Panc1 (cell line): ENCODE measurements at regions not wholly inside any gene's neighbourhood (a gene's known extent, or its start where the extent isn't known, plus 50 kb on each side); places are given as distances from the start of the nearest gene placed in this dataset.
A peak's percentile ranks its signal among the peaks of the same experiment; 100 is the strongest.

Experiments used
- ATAC-seq: fragments of 200-7000 bp; cut with Tn5 transposase; 2 replicates; pipeline ENCODE4 v1.9.1; 2020; ENCODE audit warnings: mild to moderate bottlenecking, moderate library complexity
- BruUV-seq: library from RNA; stranded (reverse); fragments of 400-500 nt; replicated peaks from 2 replicates; lab custom pipeline; 2021; lab: Mats Ljungman, UMichigan
- CTCF ChIA-PET: fragments of 300-600 bp; sonication (Branson Sonifier 250); formaldehyde crosslinking; loops from one replicate; lab custom pipeline; 2022; ENCODE audit warnings: antibody characterized with exemption; lab: Charles Lee
- POLR2A ChIA-PET: fragments of 300-600 bp; sonication (Branson Sonifier 250); formaldehyde crosslinking; loops from one replicate; lab custom pipeline; 2022; ENCODE audit warnings: antibody characterized with exemption; lab: Charles Lee
- DNase-seq: peaks from one replicate; pipeline ENCODE4 v3.0.0-alpha.2; 2010; ENCODE audit warnings: low read depth, low spot score
- H3K27ac ChIP-seq: 2 replicates; pipeline ENCODE4 v1.5.1; 2011; ENCODE audit warnings: mild to moderate bottlenecking, low read length, inconsistent platforms
- H3K27me3 ChIP-seq: fragments of 200-500 bp; sonication (Bioruptor generic); 2 replicates; pipeline ENCODE4 v1.6.0; 2014; ENCODE audit warnings: low read length, inconsistent platforms; ENCODE audit not compliant: control insufficient read depth, insufficient read depth
- H3K36me3 ChIP-seq: fragments of 200-500 bp; sonication (Bioruptor generic); 2 replicates; pipeline ENCODE4 v1.5.1; 2014; ENCODE audit warnings: inconsistent platforms, mild to moderate bottlenecking, low read length, moderate library complexity; ENCODE audit not compliant: control insufficient read depth, insufficient read depth
- H3K4me1 ChIP-seq: 2 replicates; pipeline ENCODE4 v1.5.1; 2011; ENCODE audit warnings: inconsistent platforms, mild to moderate bottlenecking, low read length, moderate library complexity; ENCODE audit not compliant: control insufficient read depth, insufficient read depth
- H3K4me3 ChIP-seq, 2 experiments: 2 replicates each; pipeline ENCODE4 v1.5.1; 2011 to 2012; ENCODE audit warnings: low read depth in 2 of 2, low read length in 2 of 2, mild to moderate bottlenecking in 2 of 2, inconsistent platforms in 1 of 2, moderate library complexity in 1 of 2
- H3K9me3 ChIP-seq: fragments of 200-500 bp; sonication (Bioruptor generic); 2 replicates; pipeline ENCODE4 v1.5.1; 2014; ENCODE audit warnings: low read depth, mild to moderate bottlenecking, inconsistent platforms, low read length, moderate library complexity; ENCODE audit not compliant: control insufficient read depth, insufficient read depth
- POLR2AphosphoS5 ChIP-seq: IDR thresholded peaks from 2 replicates; pipeline ENCODE4 v1.6.1; 2012; ENCODE audit warnings: mild to moderate bottlenecking, low read depth, low read length, moderate library complexity
- SIN3A ChIP-seq: IDR thresholded peaks from 2 replicates; pipeline ENCODE4 v1.6.1; 2012; ENCODE audit warnings: low read depth, mild to moderate bottlenecking, low read length, moderate library complexity, borderline replicate concordance; ENCODE audit not compliant: insufficient read depth
- TCF7L2 ChIP-seq: IDR thresholded peaks from 2 replicates; pipeline ENCODE4 v1.6.1; 2011; ENCODE audit warnings: mild to moderate bottlenecking, low read depth, low read length, inconsistent platforms
- in situ Hi-C: cut with HindIII; loops from 2 replicates; pipeline ENCODE4 v1.10.0; 2016; ENCODE audit warnings: low sequenced_read_pairs, low pct_unique_long_range_greater_than_20kb
- intact Hi-C: fragments of 100-400 bp; cut with micrococcal nuclease; formaldehyde crosslinking; loops from one replicate; pipeline ENCODE4 v1.10.0; 2022; ENCODE audit not compliant: unreplicated experiment
- TF ChIP-seq, protein P1 (sequence below), 2 experiments: IDR thresholded peaks; 2 replicates each; pipeline ENCODE4 v1.6.1; 2011 to 2012; ENCODE audit warnings: low read depth in 2 of 2, control low read depth in 1 of 2, low read length in 1 of 2, mild to moderate bottlenecking in 1 of 2, moderate library complexity in 1 of 2; ENCODE audit not compliant: insufficient read depth in 1 of 2
- TF ChIP-seq, protein P2 (sequence below): fragments of 450-650 bp; IDR thresholded peaks from 2 replicates; pipeline ENCODE4 v1.5.1; 2017; ENCODE audit warnings: mild to moderate bottlenecking

- in situ Hi-C loops: no loop called here
- intact Hi-C loops: no loop called here
- no peak for DNase-seq
- ChIA-PET POLR2A (no interaction called here), CTCF (no interaction called here)
- TF ChIP-seq POLR2AphosphoS5 (no peak), TCF7L2 (no peak), SIN3A (no peak)
- TF ChIP-seq, protein P1, sequence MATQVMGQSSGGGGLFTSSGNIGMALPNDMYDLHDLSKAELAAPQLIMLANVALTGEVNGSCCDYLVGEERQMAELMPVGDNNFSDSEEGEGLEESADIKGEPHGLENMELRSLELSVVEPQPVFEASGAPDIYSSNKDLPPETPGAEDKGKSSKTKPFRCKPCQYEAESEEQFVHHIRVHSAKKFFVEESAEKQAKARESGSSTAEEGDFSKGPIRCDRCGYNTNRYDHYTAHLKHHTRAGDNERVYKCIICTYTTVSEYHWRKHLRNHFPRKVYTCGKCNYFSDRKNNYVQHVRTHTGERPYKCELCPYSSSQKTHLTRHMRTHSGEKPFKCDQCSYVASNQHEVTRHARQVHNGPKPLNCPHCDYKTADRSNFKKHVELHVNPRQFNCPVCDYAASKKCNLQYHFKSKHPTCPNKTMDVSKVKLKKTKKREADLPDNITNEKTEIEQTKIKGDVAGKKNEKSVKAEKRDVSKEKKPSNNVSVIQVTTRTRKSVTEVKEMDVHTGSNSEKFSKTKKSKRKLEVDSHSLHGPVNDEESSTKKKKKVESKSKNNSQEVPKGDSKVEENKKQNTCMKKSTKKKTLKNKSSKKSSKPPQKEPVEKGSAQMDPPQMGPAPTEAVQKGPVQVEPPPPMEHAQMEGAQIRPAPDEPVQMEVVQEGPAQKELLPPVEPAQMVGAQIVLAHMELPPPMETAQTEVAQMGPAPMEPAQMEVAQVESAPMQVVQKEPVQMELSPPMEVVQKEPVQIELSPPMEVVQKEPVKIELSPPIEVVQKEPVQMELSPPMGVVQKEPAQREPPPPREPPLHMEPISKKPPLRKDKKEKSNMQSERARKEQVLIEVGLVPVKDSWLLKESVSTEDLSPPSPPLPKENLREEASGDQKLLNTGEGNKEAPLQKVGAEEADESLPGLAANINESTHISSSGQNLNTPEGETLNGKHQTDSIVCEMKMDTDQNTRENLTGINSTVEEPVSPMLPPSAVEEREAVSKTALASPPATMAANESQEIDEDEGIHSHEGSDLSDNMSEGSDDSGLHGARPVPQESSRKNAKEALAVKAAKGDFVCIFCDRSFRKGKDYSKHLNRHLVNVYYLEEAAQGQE (IDR thresholded peaks at IDR 0.05; ENCODE audit: insufficient read depth in 1 of 2, low read depth in 2 of 2, low read length in 1 of 2): no peak
- TF ChIP-seq, protein P2, sequence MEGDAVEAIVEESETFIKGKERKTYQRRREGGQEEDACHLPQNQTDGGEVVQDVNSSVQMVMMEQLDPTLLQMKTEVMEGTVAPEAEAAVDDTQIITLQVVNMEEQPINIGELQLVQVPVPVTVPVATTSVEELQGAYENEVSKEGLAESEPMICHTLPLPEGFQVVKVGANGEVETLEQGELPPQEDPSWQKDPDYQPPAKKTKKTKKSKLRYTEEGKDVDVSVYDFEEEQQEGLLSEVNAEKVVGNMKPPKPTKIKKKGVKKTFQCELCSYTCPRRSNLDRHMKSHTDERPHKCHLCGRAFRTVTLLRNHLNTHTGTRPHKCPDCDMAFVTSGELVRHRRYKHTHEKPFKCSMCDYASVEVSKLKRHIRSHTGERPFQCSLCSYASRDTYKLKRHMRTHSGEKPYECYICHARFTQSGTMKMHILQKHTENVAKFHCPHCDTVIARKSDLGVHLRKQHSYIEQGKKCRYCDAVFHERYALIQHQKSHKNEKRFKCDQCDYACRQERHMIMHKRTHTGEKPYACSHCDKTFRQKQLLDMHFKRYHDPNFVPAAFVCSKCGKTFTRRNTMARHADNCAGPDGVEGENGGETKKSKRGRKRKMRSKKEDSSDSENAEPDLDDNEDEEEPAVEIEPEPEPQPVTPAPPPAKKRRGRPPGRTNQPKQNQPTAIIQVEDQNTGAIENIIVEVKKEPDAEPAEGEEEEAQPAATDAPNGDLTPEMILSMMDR: no peak
- Histone ChIP-seq H3K27ac (no peak overlapping the region), H3K27me3 (no peaks in the 10 kb centered on the region), H3K9me3 (no peaks in the 10 kb centered on the region), H3K4me1 (peaks cover 20% of the 10 kb centered on the region), H3K4me3 (no peak overlapping the region), H3K36me3 (no peaks in the 10 kb centered on the region)
- BruUV-seq: no TSS peak
- ATAC-seq: no peak
These were observed 112.9 kb upstream of the CACNA1A start for GRCh38 chr19:13619203-13619632.

DNA sequence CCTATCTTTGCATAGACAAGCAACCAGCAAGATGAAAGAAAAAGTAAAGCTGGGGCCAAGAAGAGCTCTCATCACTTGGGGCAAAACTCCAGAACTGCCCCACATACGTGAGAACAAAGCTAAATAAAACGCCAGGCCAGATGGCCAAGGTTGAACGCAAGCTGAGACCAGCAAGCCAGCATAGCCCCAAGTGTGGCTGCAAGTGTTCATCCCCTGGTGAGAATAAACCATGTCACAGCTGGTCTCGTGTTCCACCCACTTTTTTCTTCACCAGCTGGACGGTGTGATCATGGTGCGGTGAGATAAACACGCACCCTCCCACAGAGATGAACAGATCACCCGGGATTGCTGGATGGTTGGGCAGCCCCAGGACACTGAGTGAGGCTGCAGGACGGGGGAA is 109.6 kb upstream of the CACNA1A start:
- no peaks in the 10 kb centered on the region for H3K9me3 ChIP-seq
- TF ChIP-seq TCF7L2: no peak
- no peak for TF ChIP-seq POLR2AphosphoS5
- no peak for TF ChIP-seq SIN3A
- TF ChIP-seq, protein P2: no peak
- TF ChIP-seq, protein P1 (IDR thresholded peaks at IDR 0.05; ENCODE audit: insufficient read depth in 1 of 2, low read depth in 2 of 2, low read length in 1 of 2): no peak
- no peaks in the 10 kb centered on the region for H3K27me3 ChIP-seq
- intact Hi-C loops (no loop called here), in situ Hi-C loops (no loop called here)
- H3K4me1 ChIP-seq: no peaks in the 10 kb centered on the region
- POLR2A ChIA-PET: interaction anchor here (0.6 kb wide), 1 partner anchor 64 kb away, joined by 5 read pairs; no protein-coding TSS in a partner anchor
- peak; percentile 69 for ATAC-seq
- H3K4me3 ChIP-seq: no peak overlapping the region
- no peak overlapping the region for H3K27ac ChIP-seq
- BruUV-seq: no TSS peak
- CTCF ChIA-PET: interaction anchor here (0.5 to 1.0 kb wide), 2 partner anchors 101 to 412 kb away, joined by 3 read pairs; no protein-coding TSS in a partner anchor
- DNase-seq: no peak
- H3K36me3 ChIP-seq: no peaks in the 10 kb centered on the region
